ENCODE measurements at regions not wholly inside any gene's neighbourhood (a gene's known extent, or its start where the extent isn't known, plus 50 kb on each side); places are given as distances from the start of the nearest gene placed in this dataset.
A peak's percentile ranks its signal among the peaks of the same experiment; 100 is the strongest.

GRCh38 chr15:97868981-97869380 is 91.5 kb upstream of the ARRDC4 start:
- peak in 1 of 6 donors; percentile 64 for DNase-seq (ENCODE audit: low read depth in 4 of 6, low spot score in 6 of 6)
- Histone ChIP-seq H3K4me3 (ENCODE audit: low read depth, low read length) (no peak overlapping the region), H3K27me3 (ENCODE audit: control insufficient read depth, insufficient read depth, low read length) (no peaks in the 10 kb centered on the region), H3K9me3 (ENCODE audit: control insufficient read depth, insufficient read depth, low read length) (no peaks in the 10 kb centered on the region), H3K36me3 (ENCODE audit: control insufficient read depth, insufficient read depth, low read length) (no peaks in the 10 kb centered on the region), H3K27ac (ENCODE audit: low read depth, low read length) (no peak overlapping the region), H3K4me1 (ENCODE audit: control insufficient read depth, insufficient read depth, low read length) (peaks cover 4% of the 10 kb centered on the region)
- 100% methylated on average over 3 of the region's 5 CpGs for WGBS (ENCODE audit: insufficient coverage)

GRCh38 chr15:97870771-97871170 is 89.7 kb upstream of the ARRDC4 start:
- Histone ChIP-seq H3K27ac (ENCODE audit: low read depth, low read length) (no peak overlapping the region), H3K9me3 (ENCODE audit: control insufficient read depth, insufficient read depth, low read length) (no peaks in the 10 kb centered on the region), H3K36me3 (ENCODE audit: control insufficient read depth, insufficient read depth, low read length) (no peaks in the 10 kb centered on the region), H3K4me3 (ENCODE audit: low read depth, low read length) (no peak overlapping the region), H3K4me1 (ENCODE audit: control insufficient read depth, insufficient read depth, low read length) (peaks cover 4% of the 10 kb centered on the region), H3K27me3 (ENCODE audit: control insufficient read depth, insufficient read depth, low read length) (no peaks in the 10 kb centered on the region)
- 100% methylated on average over 3 of the region's 3 CpGs for WGBS (ENCODE audit: insufficient coverage)
- no peak for DNase-seq (ENCODE audit: low read depth in 4 of 6, low spot score in 6 of 6)

- Histone ChIP-seq H3K36me3 (ENCODE audit: control insufficient read depth, insufficient read depth, low read length) (no peaks in the 10 kb centered on the region), H3K4me1 (ENCODE audit: control insufficient read depth, insufficient read depth, low read length) (no peaks in the 10 kb centered on the region), H3K27ac (ENCODE audit: low read depth, low read length) (no peak overlapping the region), H3K9me3 (ENCODE audit: control insufficient read depth, insufficient read depth, low read length) (no peaks in the 10 kb centered on the region), H3K4me3 (ENCODE audit: low read depth, low read length) (no peak overlapping the region), H3K27me3 (ENCODE audit: control insufficient read depth, insufficient read depth, low read length) (no peaks in the 10 kb centered on the region)
- WGBS (ENCODE audit: insufficient coverage) = 87% methylated on average over 11 of the region's 12 CpGs
- DNase-seq (ENCODE audit: low read depth in 4 of 6, low spot score in 6 of 6) = no peak
Observed at GRCh38 chr15:97874139-97874538, 86.4 kb upstream of the ARRDC4 start.

- H3K27me3 ChIP-seq (ENCODE audit: control insufficient read depth, insufficient read depth, low read length) = no peaks in the 10 kb centered on the region
- WGBS (ENCODE audit: insufficient coverage) = 75% methylated on average over 5 of the region's 6 CpGs
- H3K4me1 ChIP-seq (ENCODE audit: control insufficient read depth, insufficient read depth, low read length) = no peaks in the 10 kb centered on the region
- no peak for DNase-seq (ENCODE audit: low read depth in 4 of 6, low spot score in 6 of 6)
- H3K36me3 ChIP-seq (ENCODE audit: control insufficient read depth, insufficient read depth, low read length) = no peaks in the 10 kb centered on the region
- no peak overlapping the region for H3K27ac ChIP-seq (ENCODE audit: low read depth, low read length)
- H3K4me3 ChIP-seq (ENCODE audit: low read depth, low read length) = no peak overlapping the region
- no peaks in the 10 kb centered on the region for H3K9me3 ChIP-seq (ENCODE audit: control insufficient read depth, insufficient read depth, low read length)
Observed at GRCh38 chr15:97875025-97875512, 85.4 kb upstream of the ARRDC4 start.

GRCh38 chr15:97875513-97876280 is 84.8 kb upstream of the ARRDC4 start:
- no peak for DNase-seq (ENCODE audit: low read depth in 4 of 6, low spot score in 6 of 6)
- no peaks in the 10 kb centered on the region for H3K9me3 ChIP-seq (ENCODE audit: control insufficient read depth, insufficient read depth, low read length)
- no peaks in the 10 kb centered on the region for H3K4me1 ChIP-seq (ENCODE audit: control insufficient read depth, insufficient read depth, low read length)
- no peaks in the 10 kb centered on the region for H3K36me3 ChIP-seq (ENCODE audit: control insufficient read depth, insufficient read depth, low read length)
- H3K27me3 ChIP-seq (ENCODE audit: control insufficient read depth, insufficient read depth, low read length) = no peaks in the 10 kb centered on the region
- H3K27ac ChIP-seq (ENCODE audit: low read depth, low read length) = no peak overlapping the region
- WGBS (ENCODE audit: insufficient coverage) = 65% methylated on average over 38 of the region's 49 CpGs
- H3K4me3 ChIP-seq (ENCODE audit: low read depth, low read length) = no peak overlapping the region

- Histone ChIP-seq H3K27me3 (ENCODE audit: control insufficient read depth, insufficient read depth, low read length) (no peaks in the 10 kb centered on the region), H3K9me3 (ENCODE audit: control insufficient read depth, insufficient read depth, low read length) (no peaks in the 10 kb centered on the region), H3K27ac (ENCODE audit: low read depth, low read length) (no peak overlapping the region), H3K36me3 (ENCODE audit: control insufficient read depth, insufficient read depth, low read length) (no peaks in the 10 kb centered on the region), H3K4me1 (ENCODE audit: control insufficient read depth, insufficient read depth, low read length) (no peaks in the 10 kb centered on the region), H3K4me3 (ENCODE audit: low read depth, low read length) (no peak overlapping the region)
- no peak for DNase-seq (ENCODE audit: low read depth in 4 of 6, low spot score in 6 of 6)
- 97% methylated on average over 9 of the region's 10 CpGs for WGBS (ENCODE audit: insufficient coverage)
Observed at GRCh38 chr15:97876281-97876675, 84.2 kb upstream of the ARRDC4 start.

- WGBS (ENCODE audit: insufficient coverage) = 72% methylated on average over 5 of the region's 8 CpGs
- H3K36me3 ChIP-seq (ENCODE audit: control insufficient read depth, insufficient read depth, low read length) = no peaks in the 10 kb centered on the region
- no peaks in the 10 kb centered on the region for H3K9me3 ChIP-seq (ENCODE audit: control insufficient read depth, insufficient read depth, low read length)
- no peaks in the 10 kb centered on the region for H3K27me3 ChIP-seq (ENCODE audit: control insufficient read depth, insufficient read depth, low read length)
- H3K4me3 ChIP-seq (ENCODE audit: low read depth, low read length) = no peak overlapping the region
- H3K4me1 ChIP-seq (ENCODE audit: control insufficient read depth, insufficient read depth, low read length) = no peaks in the 10 kb centered on the region
- DNase-seq (ENCODE audit: low read depth in 4 of 6, low spot score in 6 of 6) = peak in 1 of 6 donors; percentile 23
- no peak overlapping the region for H3K27ac ChIP-seq (ENCODE audit: low read depth, low read length)
Observed at GRCh38 chr15:97881346-97881965, 79.0 kb upstream of the ARRDC4 start.

GRCh38 chr15:97884513-97885131 is 75.9 kb upstream of the ARRDC4 start:
- no peaks in the 10 kb centered on the region for H3K9me3 ChIP-seq (ENCODE audit: control insufficient read depth, insufficient read depth, low read length)
- no peaks in the 10 kb centered on the region for H3K36me3 ChIP-seq (ENCODE audit: control insufficient read depth, insufficient read depth, low read length)
- WGBS (ENCODE audit: insufficient coverage) = 80% methylated on average over 2 of the region's 3 CpGs
- no peak overlapping the region for H3K4me3 ChIP-seq (ENCODE audit: low read depth, low read length)
- H3K4me1 ChIP-seq (ENCODE audit: control insufficient read depth, insufficient read depth, low read length) = no peaks in the 10 kb centered on the region
- H3K27ac ChIP-seq (ENCODE audit: low read depth, low read length) = no peak overlapping the region
- no peak for DNase-seq (ENCODE audit: low read depth in 4 of 6, low spot score in 6 of 6)
- H3K27me3 ChIP-seq (ENCODE audit: control insufficient read depth, insufficient read depth, low read length) = no peaks in the 10 kb centered on the region

- Histone ChIP-seq H3K36me3 (ENCODE audit: control insufficient read depth, insufficient read depth, low read length) (no peaks in the 10 kb centered on the region), H3K27ac (ENCODE audit: low read depth, low read length) (no peak overlapping the region), H3K4me1 (ENCODE audit: control insufficient read depth, insufficient read depth, low read length) (no peaks in the 10 kb centered on the region), H3K27me3 (ENCODE audit: control insufficient read depth, insufficient read depth, low read length) (no peaks in the 10 kb centered on the region), H3K9me3 (ENCODE audit: control insufficient read depth, insufficient read depth, low read length) (no peaks in the 10 kb centered on the region), H3K4me3 (ENCODE audit: low read depth, low read length) (no peak overlapping the region)
- no peak for DNase-seq (ENCODE audit: low read depth in 4 of 6, low spot score in 6 of 6)
- whole genome bisulfite sequencing (ENCODE audit: insufficient coverage) = no CpG with 5 or more reads among the region's 1 CpG
Observed at GRCh38 chr15:97890307-97890706, 70.2 kb upstream of the ARRDC4 start.

Data from spinal cord (tissue), 9 donors.